ENCODE measurements at regions not wholly inside any gene's neighbourhood (a gene's known extent, or its start where the extent isn't known, plus 50 kb on each side); places are given as distances from the start of the nearest gene placed in this dataset.

GRCh38 chr10:4683838-4684237, 142.2 kb upstream of the AKR1E2 start:
- TF ChIP-seq YY1 (IDR thresholded peaks at IDR 0.05) (no peak), CTCF (IDR thresholded peaks at IDR 0.05; ENCODE audit: low read depth, low read length, missing input control) (no peak), ATF3 (IDR thresholded peaks at IDR 0.05) (no peak), JUND (IDR thresholded peaks at IDR 0.05) (no peak), HNF4G (IDR thresholded peaks at IDR 0.05) (no peak), TAF1 (conservative IDR thresholded peaks at IDR 0.05) (no peak), RAD21 (IDR thresholded peaks at IDR 0.05) (no peak), SP1 (IDR thresholded peaks at IDR 0.05) (no peak), HNF4A (conservative IDR thresholded peaks at IDR 0.05) (no peak), FOXA2 (IDR thresholded peaks at IDR 0.05) (no peak), ZBTB33 (IDR thresholded peaks at IDR 0.05) (no peak)
- TF ChIP-seq, protein P1, sequence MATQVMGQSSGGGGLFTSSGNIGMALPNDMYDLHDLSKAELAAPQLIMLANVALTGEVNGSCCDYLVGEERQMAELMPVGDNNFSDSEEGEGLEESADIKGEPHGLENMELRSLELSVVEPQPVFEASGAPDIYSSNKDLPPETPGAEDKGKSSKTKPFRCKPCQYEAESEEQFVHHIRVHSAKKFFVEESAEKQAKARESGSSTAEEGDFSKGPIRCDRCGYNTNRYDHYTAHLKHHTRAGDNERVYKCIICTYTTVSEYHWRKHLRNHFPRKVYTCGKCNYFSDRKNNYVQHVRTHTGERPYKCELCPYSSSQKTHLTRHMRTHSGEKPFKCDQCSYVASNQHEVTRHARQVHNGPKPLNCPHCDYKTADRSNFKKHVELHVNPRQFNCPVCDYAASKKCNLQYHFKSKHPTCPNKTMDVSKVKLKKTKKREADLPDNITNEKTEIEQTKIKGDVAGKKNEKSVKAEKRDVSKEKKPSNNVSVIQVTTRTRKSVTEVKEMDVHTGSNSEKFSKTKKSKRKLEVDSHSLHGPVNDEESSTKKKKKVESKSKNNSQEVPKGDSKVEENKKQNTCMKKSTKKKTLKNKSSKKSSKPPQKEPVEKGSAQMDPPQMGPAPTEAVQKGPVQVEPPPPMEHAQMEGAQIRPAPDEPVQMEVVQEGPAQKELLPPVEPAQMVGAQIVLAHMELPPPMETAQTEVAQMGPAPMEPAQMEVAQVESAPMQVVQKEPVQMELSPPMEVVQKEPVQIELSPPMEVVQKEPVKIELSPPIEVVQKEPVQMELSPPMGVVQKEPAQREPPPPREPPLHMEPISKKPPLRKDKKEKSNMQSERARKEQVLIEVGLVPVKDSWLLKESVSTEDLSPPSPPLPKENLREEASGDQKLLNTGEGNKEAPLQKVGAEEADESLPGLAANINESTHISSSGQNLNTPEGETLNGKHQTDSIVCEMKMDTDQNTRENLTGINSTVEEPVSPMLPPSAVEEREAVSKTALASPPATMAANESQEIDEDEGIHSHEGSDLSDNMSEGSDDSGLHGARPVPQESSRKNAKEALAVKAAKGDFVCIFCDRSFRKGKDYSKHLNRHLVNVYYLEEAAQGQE (IDR thresholded peaks at IDR 0.05): no peak

Measured in liver (tissue), 3 donors.